Neural crest cell (in vitro differentiated cells): ENCODE measurements at regions not wholly inside any gene's neighbourhood (a gene's known extent, or its start where the extent isn't known, plus 50 kb on each side); places are given as distances from the start of the nearest gene placed in this dataset.

Experiments
- DNase-seq: peaks from one replicate; pipeline ENCODE4 v3.0.0; 2021; ENCODE audit warnings: low read depth, mixed read lengths, low spot score
- H3K27ac Mint-ChIP-seq: one replicate; pipeline ENCODE4 v1.8.0; 2021; ENCODE audit warnings: mild to moderate bottlenecking, mixed read lengths; ENCODE audit not compliant: unreplicated experiment
- H3K27me3 Mint-ChIP-seq: 2 replicates; pipeline ENCODE4 v1.8.0; 2021; ENCODE audit warnings: low read depth, mild to moderate bottlenecking, mixed read lengths
- H3K36me3 Mint-ChIP-seq: 2 replicates; pipeline ENCODE4 v1.8.0; 2021; ENCODE audit warnings: low read depth, mild to moderate bottlenecking, mixed read lengths
- H3K4me1 Mint-ChIP-seq: 2 replicates; pipeline ENCODE4 v1.8.0; 2021; ENCODE audit warnings: mixed read lengths
- H3K4me3 Mint-ChIP-seq: one replicate; pipeline ENCODE4 v1.8.0; 2021; ENCODE audit warnings: mild to moderate bottlenecking, mixed read lengths
- H3K9me3 Mint-ChIP-seq: 2 replicates; pipeline ENCODE4 v1.8.0; 2021; ENCODE audit warnings: mixed read lengths
- TF ChIP-seq, protein P1 (sequence below): fragments of 200-600 bp; sonication (generic); conservative IDR thresholded peaks from 2 replicates; pipeline ENCODE4 v1.5.0; 2021; ENCODE audit warnings: antibody characterized with exemption, mild to moderate bottlenecking

DNA sequence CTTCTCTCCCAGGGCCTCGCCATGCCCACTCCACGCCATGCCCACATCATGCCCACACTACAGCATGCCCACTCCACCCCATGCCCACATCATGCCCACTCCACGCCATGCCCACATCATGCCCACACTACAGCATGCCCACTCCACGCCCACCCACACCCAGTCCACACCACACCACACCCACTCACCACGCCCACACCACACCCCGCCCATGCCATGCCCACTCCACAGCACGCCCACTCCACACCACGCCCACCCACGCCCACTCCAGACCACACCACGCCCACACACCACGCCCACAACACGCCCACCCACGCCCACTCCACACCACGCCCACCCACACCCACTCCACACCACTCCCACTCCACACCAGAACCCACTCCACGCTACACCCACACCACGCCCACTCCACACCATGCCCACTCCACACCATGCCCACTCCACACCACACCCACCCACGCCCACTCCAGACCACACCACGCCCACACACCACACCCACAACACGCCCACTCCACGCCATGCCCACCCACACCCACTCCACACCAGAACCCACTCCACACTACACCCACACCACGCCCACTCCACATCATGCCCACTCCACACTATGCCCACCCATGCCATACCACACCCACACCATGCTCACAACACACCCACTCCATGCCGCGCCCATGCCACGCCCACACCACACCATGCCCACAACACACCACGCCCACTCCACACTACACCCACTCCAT is 88.6 kb downstream of the ERMARD start:
- Mint-ChIP-seq H3K27ac (peak overlapping the region; percentile 75), H3K36me3 (no peaks in the 10 kb centered on the region), H3K4me3 (no peak overlapping the region), H3K4me1 (no peaks in the 10 kb centered on the region), H3K9me3 (no peaks in the 10 kb centered on the region), H3K27me3 (peaks cover 24% of the 10 kb centered on the region)
- TF ChIP-seq, protein P1, sequence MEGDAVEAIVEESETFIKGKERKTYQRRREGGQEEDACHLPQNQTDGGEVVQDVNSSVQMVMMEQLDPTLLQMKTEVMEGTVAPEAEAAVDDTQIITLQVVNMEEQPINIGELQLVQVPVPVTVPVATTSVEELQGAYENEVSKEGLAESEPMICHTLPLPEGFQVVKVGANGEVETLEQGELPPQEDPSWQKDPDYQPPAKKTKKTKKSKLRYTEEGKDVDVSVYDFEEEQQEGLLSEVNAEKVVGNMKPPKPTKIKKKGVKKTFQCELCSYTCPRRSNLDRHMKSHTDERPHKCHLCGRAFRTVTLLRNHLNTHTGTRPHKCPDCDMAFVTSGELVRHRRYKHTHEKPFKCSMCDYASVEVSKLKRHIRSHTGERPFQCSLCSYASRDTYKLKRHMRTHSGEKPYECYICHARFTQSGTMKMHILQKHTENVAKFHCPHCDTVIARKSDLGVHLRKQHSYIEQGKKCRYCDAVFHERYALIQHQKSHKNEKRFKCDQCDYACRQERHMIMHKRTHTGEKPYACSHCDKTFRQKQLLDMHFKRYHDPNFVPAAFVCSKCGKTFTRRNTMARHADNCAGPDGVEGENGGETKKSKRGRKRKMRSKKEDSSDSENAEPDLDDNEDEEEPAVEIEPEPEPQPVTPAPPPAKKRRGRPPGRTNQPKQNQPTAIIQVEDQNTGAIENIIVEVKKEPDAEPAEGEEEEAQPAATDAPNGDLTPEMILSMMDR = no peak
- no peak for DNase-seq

DNA sequence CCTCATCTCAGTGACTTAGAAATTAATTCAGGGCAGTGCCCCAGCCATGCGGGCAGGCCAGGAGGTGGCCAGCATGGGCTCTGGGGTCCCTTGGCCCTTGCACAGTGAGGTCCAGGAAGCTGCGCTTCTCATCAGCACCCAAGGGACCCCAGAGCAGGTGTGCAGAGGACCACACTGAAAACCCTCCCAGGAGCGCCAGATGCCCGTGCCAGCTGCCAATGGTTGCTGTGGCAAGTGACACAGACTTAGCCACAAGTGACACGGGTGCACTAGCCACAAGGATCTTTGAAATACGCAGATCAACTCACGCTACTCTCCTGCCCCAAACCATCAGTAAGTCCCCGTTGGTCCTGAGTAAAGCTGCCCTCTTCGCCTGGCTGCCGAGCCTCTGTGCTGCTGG is 88.1 kb downstream of the ERMARD start:
- H3K4me1 Mint-ChIP-seq = no peaks in the 10 kb centered on the region
- no peaks in the 10 kb centered on the region for H3K9me3 Mint-ChIP-seq
- TF ChIP-seq, protein P1 = no peak
- H3K27me3 Mint-ChIP-seq = peaks cover 25% of the 10 kb centered on the region
- H3K27ac Mint-ChIP-seq = no peak overlapping the region
- no peak overlapping the region for H3K4me3 Mint-ChIP-seq
- DNase-seq = no peak
- H3K36me3 Mint-ChIP-seq = no peaks in the 10 kb centered on the region

DNA sequence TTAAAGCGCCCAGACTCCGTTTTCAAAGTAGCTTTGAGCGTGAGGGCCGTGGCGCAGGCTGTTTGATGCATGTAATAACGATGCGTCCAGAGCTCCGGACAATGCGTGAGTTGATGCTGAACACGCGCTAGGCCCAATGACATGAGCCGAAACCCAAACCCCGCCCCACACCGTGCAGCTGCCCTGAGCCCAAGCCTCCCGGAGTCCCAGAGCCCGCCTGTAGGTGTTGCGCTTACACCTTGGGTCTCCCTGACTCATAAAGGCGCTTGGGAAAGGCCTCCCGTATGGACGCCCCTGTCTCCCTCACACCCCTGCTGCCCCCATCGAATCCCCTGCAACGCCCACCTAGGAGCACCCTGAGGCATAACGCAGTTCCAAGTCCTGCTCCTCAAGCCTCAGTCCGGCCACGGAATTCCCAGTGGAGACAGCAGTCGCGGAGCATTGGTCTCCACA is 87.6 kb downstream of the ERMARD start:
- Mint-ChIP-seq H3K27me3 (peaks cover 25% of the 10 kb centered on the region), H3K9me3 (no peaks in the 10 kb centered on the region), H3K27ac (no peak overlapping the region), H3K36me3 (no peaks in the 10 kb centered on the region), H3K4me1 (no peaks in the 10 kb centered on the region), H3K4me3 (no peak overlapping the region)
- DNase-seq = no peak
- TF ChIP-seq, protein P1 = no peak

DNA sequence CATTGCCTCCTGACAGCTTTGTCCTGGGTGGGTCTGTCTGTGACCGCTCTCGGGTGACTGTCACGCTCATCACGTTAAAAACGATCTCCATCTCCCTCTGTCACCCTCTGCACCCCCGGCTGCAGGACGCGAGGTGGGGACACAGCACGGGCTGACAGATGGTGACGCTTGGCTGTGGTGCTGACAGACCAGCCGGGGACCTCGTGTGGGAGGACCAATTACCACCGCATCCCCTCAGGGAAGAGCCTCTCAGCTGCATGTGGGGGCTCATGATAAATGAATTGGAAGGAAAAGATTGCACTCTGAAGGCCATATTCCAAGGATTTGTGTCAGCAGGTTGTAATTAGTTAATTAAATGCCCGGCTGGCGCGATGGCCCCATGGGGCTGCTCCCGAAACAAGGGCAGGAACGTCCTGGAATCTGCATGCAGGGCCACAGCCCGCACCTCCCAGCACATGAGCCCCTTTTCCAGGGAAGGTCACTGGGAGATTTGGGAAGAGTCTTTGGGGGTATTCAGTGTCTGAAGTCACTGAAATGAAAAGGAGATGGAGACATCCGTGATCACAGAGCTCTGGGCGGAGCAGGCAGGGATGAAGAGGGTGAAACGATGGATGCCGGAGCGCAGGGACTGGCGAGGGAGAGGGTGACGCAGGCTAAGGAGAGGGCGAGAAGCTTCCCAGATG is 87.1 kb downstream of the ERMARD start:
- Mint-ChIP-seq H3K27me3 (peaks cover 25% of the 10 kb centered on the region), H3K27ac (no peak overlapping the region), H3K4me3 (no peak overlapping the region), H3K9me3 (no peaks in the 10 kb centered on the region), H3K36me3 (no peaks in the 10 kb centered on the region), H3K4me1 (peaks cover 4% of the 10 kb centered on the region)
- no peak for DNase-seq
- TF ChIP-seq, protein P1 = no peak

DNA sequence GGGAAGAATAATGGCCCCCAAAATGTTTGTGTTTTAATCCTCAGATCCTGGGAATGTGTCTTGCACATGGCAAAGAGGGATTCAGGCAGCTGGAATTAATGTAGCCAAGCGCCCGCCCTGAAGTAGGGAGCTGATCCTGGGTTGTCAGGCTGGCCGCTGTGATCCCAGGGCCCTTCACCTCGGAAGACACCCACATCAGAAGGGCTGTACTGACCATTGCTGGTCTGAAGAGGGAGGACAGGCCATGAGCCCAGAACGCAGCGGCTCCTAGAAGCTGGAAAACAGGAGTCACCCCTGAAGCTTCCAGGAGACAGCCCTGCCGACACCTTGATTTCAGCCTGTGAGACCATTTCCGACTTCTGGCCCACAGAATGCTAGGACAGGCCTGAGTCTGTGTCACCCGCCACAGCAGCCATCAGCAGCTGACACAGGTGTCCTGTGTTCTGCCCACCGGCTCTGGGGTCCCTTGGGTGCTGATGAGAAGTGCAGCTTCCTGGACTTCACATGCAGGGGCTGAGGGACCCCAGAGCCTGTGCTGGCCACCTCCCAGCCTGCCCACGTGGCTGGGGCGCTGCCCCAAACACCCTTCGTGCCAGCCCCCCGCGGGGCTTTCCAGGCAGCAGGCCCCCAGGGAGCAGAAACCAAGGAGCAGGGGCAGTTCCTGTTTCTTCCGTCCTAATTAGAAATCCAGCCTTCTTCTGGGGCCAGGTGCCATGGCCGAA is 86.3 kb downstream of the ERMARD start:
- no peak for DNase-seq

More for the DNA sequence above, 86.3 kb downstream of the ERMARD start:
- Mint-ChIP-seq H3K27me3 (peaks cover 25% of the 10 kb centered on the region), H3K4me3 (no peak overlapping the region), H3K36me3 (no peaks in the 10 kb centered on the region), H3K4me1 (peaks cover 8% of the 10 kb centered on the region), H3K27ac (no peak overlapping the region), H3K9me3 (no peaks in the 10 kb centered on the region)
- TF ChIP-seq, protein P1 = no peak
